ENCODE measurements at regions not wholly inside any gene's neighbourhood (a gene's known extent, or its start where the extent isn't known, plus 50 kb on each side); places are given as distances from the start of the nearest gene placed in this dataset.

DNA sequence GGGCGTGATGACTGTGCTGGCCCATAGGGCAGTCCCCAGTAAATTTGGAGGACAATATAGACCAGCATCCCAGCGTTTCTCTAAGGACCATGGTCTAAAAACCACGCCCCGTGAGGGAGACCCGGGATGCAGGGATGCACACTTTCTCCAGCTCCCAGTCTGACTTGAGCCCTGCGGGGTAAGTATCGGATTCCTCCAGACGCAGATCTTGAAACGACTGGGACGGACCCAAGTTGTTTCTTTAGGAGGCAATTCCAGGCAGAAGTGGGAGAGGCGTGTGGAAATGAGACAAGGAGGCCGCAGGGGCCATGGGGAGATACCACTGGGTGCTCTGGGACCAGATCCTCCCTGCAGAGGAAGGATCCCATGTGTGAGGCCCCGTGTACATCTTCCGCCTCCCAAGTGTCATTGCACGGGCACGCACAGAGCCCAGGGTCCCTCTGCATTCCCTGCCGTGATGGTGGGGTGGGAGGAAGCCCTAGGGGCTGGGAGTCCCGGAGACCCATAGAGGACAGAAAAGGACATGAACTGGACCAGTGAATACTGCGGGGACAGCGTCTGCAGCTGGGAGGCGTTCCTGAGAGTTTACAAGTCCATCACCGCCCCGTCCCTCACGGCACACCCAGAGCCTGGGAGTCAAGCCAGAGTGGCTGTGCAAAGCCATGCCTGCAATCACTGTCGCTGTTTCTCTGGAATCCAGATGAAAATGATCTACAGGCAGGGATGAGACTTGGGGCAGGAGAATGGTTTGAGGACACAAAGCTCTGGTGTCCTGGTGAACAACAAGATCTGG lies 522.9 kb downstream of the CDH26 start:
- peak; percentile 40 for DNase-seq (ENCODE audit: low spot score)

DNA sequence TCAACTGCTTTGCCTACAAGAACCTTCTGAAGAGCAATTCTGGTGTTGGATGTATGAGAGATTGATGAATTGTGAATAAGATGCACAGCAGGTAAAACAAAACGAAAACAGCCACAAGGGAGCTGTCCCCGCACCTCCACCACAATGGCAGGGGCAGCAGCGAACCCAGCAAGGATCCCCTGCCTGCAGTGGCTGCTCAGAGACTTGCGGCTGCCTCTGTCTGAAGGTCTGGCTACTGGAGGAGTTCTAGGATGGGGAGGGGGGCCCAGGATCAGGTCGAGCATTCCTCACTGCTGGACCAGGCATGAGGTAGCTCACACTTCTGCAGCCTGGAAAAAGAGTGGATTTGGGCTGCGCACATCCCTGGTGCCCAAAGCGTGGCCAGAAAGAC lies 523.5 kb downstream of the CDH26 start:
- DNase-seq (ENCODE audit: low spot score): no peak

DNA sequence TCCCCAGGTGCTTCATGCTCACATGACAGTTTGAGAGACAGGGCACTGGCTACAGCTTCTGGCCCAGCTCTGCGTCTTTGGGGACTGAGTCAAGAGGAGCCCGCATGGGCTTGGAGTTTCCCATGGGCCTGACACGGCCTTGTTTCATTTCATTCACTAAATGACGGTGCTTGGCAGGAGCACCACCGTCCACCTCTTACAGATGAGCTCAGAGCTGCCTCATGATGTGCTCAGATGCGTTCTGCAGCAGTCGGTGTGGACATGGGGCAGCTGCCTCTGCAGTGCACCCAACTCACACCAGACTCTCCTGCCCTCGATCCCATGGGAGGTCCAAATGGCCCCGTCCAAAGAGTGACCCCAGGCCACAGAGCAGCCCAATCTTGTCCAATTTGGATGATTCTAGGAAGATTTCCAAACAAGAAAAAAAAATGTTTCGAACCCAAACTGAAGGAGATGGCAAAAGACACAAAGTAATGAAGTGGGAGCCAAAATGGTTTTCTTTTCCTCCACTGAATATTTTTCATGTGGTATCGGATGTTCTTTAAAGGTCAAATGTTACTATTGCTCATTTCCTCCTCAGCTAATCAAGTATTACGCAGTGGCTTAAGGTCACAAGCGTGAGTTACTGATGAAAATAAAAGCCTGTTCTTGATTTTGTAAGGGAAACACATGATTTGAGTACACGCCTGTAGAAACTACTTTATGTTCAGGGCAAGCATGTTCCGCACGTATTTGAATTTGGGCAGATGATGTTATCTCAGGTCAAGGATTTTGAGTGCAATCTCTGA lies 524.2 kb downstream of the CDH26 start:
- peak; percentile 38 for DNase-seq (ENCODE audit: low spot score)

DNA sequence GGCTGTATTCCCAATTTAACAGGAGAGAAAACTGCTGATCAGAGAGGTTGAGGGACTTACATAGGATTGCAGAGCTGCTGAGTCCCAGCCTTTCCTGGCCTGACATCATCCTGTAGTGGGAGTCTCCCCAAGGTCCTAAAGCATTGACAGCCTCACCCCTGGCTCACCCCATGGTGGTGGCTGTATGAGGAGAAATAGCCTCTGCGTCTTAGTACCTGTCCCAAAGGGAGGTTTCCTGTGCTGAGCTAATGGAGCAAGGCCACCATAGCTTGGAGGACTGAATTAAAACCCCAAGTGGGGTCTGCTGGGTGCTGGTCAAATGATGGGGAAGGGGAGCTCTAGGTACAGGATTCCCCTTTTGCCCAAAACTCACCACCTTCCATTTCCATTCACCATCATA lies 525.1 kb downstream of the CDH26 start:
- DNase-seq (ENCODE audit: low spot score): peak; percentile 16

DNA sequence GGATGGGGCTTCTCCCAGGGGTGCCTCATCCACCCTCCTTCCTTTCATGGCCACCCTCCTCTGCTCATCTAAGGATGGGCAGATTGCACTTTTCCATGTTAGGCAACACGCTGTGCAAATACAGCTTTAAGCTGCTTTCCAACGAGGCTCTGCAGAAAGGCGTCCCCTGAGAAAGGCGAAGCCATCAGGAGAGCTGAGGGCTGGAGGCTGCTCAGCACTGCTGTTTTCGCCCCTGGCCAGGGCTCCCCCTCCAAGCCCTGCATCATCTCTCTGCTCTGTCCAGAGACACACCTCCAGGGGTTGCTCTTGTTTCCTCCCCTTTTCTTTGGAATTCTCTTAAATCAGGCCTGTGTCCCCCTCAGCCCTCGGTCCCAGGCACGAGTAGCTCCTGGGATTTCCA lies 526.1 kb downstream of the CDH26 start:
- DNase-seq (ENCODE audit: low spot score): peak; percentile 28

DNA sequence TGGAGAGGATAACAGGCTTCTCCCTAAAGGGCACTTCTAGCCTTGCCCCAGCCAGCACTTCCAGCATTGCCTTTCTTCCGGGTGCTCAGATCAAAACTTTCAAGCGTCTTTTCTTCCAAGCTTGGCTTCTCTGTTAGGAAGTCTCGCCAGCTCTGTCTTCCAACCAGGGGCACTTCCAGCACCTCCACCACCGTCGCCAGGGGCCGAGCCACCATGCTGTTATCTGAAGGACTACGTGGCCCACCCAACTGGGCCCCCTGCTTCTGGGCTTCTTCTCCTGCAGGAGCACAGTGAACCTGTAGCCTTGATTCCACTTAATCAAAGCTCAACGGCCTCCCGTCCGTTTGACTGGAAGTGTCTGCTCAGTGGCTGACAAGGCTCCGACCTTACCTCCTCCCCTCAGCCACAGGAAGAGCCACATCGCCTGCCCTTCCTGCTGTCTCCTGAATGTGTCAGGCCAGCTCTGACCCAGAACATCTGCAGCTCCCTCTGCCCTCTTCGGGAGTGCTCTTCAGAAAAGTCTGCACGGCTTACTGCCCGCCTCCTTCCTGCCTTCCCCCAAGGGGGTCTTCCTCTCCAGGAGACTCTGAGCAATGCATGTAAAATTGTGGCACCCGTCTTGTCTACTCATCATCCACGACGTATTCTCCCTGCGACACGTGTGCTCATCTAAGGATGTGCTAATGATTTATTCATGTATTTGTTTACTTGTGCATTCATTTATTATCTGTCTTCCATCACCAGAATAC lies 527.0 kb downstream of the CDH26 start:
- peak; percentile 29 for DNase-seq (ENCODE audit: low spot score)

DNA sequence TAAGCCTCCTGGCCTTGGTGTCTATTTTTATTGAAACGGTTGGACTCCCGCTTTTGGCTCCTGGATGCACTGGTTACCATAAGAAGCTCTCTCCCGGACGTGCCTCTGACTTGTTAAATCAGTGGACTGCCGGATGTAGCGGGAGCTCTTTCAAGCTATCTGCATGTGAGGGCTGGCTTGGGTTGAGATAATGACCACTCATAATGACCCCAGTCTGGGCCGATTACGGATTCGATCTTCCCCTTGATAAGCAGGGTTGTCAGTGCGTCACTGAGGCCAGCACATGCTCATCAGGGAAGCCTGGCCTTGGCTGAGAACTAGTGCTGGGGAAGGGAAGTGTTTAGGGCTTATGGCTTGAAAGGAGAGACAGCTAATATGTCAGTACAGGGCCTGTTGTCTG lies 528.1 kb downstream of the CDH26 start:
- DNase-seq (ENCODE audit: low spot score): peak; percentile 26

DNA sequence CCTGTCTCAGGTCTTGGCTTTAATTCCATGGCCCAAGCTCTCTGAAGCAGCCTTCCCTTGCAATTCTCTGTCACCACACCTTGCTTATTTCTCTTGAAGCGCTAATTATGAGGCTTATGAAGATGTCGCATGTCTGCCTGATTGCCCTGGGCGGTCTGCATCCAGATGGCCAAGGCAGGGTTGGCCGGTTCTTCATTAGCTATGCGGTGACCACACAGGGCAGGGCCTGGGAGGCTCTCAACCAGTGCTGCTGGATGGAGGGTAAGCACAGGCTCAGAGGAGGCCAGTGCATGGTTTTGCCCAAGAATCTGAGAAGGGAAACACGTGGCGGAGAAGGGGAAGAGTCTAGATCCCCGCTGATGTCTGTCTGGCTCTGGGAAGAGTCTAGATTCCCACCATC lies 528.7 kb downstream of the CDH26 start:
- DNase-seq (ENCODE audit: low spot score): no peak

DNA sequence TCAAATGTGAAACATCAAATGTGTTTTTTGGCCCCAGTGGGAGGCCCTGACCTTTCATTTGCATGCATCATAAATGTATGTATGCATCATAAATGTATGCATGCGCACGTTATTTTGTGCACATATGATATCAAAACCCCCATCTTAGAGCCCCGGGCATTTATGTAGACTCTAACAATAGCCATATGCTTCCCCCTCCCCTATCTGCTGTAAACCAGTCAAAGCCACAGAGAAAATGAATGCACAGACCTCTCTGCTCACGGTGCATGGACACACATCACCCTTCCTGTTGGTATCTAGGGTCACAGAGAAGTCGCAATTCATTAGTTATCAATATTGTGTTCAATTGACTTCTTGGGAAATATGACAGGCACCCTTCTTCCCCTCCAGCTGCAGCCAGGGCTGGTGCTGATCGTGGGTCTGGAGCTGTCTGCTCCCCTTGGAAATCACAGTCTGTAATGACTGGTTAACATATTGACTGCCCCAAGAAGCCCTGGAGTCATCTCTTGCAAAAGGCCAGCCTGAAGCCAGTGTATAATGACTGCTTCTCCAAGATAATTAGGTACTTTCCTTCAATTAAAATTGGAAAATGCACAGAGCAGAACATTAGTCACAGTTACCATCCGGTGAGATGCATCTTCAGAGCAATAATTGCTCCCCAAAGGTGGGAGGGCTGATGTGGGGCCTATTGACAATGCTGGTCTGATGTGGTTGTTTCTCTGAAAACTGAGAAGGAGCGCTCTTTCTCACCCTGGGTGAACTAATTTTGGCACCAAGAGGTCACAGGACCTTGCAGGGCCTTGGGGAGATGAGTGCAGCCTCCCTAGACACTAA lies 532.2 kb downstream of the CDH26 start:
- no peak for DNase-seq (ENCODE audit: low spot score)

DNA sequence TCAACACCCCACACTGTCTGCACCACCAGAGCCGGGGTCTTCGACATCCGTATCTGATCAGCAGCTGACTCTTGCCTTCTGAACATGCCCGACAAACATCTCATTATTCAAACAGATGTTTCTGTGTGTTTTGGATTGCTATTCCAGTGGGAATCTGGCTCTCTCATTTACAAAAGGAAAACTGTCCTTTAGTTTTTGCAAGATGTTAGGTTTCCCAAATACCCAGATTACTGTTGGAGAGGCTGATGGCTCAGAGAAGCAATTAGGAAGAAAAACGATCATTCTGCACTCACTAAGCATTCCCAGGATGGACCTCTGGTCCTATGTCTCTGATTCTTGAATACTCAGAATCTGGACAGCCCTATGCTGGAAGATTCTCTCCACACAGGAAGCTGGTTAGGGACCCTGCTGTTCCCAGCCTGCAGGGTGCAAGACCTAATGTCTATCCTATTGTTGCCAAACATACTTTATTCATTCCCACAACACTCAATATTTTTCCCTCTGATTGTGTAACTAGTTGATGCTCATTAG lies 532.9 kb downstream of the CDH26 start:
- no peak for DNase-seq (ENCODE audit: low spot score)

DNA sequence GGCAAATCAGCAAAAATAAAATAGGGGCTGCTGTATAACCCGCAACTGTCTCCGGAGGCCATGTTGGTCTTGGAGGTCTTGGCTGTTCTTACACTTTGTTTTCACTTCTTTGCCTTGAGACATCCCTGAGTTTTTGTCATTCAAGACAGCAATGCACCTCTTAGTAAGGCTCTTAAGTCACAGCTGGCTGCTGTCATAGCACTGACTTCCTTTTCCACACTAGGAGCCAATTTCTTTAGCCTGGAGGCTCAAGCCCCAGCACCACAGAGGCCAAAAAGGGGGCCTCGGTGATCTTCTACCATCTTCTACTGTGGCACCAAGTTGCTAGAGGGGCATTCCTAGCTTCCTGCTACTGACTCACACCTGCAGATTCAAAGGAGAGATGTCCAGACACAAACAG lies 536.3 kb downstream of the CDH26 start:
- DNase-seq (ENCODE audit: low spot score): peak; percentile 16

DNA sequence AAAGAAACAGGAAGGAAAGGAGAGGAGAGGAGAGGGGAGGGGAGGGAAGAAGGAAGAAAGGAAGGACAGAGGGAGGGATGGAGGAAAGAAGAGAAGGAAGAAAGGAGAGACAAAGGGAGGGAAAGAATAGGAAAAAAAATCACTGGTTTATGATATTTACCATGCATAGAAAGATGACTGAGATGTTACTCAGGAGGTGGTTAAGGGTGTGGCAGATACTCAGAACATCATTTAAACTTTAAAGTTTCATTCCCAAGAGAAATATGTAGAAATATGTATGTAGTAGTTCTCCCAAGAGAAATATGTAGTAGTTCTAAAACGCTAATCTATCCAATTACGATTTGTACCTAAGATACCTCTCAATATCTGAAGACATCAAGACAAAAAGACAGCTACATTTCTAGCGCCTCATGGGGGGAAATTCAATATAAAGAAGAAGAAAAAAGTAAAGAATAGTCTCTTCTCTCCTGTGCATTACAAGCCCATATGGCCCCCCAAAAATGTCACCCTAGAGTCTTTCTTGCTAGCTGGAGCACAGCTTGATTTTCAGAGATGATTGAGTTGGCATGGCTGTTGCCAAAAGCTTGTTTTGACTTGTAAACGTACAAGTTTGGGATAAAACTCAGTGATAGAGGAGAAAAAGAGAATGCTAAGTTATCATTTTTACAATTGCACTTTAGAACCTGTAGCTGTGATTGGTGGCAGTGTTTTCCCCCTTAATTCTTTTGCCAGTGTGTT lies 539.2 kb downstream of the CDH26 start:
- DNase-seq (ENCODE audit: low spot score): no peak

DNA sequence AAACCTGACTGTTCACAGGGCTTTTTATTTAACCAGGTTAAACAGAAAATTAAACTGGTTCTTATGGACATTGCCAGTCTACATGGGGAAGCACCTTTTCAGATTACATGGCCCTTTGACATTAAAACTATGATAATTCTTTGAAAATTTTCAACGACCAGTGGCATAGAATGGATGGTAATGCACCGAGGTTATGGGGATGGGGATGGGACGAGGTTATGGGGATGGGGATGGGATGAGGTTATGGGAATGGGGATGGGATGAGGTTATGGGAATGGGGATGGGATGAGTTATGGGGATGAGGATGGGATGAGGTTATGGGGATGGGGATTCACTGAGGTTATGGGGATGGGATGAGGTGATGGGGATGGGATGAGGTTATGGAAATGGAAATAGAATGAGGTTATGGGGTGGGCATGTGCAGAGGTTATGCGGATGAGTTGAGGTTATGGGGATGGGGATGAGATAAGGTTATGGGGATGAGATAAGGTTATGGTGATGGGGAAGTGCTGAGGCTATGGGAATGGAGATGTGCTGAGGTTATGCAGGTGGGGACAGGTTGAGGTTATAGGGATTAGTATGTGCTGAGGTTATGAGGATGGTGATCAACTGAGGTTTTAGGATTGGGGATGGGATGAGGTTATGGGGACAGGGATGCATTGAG lies 541.9 kb downstream of the CDH26 start:
- no peak for DNase-seq (ENCODE audit: low spot score)

DNA sequence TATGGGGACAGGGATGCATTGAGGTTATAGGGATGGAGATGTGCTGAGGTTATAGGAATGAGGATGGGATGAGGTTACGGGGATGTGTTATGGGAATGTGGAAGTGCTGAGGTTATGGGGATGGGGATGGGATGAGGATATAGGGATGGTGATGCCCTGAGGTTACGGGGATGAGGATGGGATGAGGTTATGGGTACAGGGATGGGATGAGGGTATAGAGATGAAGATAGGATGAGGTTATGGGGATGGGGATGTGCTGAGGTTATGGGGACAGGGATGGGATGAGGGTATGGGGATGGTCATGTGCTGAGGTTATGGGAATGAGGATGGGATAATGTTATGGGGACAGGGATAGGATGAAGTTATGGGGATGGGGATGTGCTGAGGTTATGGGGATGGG lies 542.8 kb downstream of the CDH26 start:
- no peak for DNase-seq (ENCODE audit: low spot score)

DNA sequence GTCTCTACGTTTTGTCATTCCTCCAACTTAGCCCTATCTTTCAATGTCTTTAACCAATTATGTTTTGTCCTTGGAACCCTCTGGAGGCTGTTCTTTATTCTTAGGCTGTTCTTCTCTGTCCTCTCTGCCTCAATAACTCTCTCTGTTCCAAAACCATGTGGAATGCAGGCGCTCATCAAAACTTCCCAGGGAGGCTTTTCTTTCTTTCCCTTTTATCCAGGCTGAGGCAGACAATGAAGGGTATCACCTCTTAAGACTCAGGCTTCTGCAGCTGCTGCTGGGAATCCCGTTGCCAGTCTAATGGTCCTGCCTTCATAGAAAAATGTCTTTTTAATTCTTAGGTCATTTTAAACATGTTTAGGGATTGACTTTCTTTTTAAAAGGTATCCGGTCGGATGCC lies 544.7 kb downstream of the CDH26 start:
- DNase-seq (ENCODE audit: low spot score): peak; percentile 32

DNA sequence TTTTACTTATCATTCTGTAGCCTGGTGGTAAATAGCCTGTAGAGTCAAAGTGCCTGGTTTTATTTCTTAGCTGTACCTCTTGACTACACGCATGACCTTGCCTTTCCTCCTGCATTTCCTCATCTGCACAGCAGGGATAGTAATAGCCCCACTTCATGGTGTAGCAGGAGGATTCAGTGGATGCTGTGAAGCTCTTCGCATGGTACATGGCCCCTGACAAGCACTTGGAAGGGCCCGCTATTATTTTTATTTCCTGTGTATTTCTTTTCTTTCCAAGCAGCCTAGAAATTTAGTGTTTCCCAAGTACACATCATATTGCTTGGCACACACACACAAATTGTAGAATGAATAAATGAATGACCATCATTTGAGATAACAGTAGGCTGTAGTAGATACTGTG lies 547.2 kb downstream of the CDH26 start:
- DNase-seq (ENCODE audit: low spot score): peak; percentile 25

DNA sequence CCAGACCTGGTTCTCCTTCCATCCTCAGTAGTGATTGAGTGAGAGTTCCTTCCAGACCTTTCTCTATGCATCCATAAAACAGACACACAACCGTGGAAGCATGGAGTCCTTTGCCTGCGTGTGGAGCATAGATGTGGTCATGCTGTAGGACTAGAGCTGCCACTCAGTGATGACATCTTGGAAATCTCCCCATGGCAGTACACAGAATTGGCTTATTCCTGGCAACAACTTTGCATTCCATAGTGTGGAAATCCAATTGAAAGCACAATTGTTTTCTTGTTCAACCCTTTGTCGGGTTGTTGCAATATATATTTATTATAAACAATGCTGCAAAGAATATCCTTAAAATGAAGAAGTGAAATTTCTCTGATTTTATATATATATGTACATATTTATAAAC lies 547.8 kb downstream of the CDH26 start:
- peak; percentile 20 for DNase-seq (ENCODE audit: low spot score)

DNA sequence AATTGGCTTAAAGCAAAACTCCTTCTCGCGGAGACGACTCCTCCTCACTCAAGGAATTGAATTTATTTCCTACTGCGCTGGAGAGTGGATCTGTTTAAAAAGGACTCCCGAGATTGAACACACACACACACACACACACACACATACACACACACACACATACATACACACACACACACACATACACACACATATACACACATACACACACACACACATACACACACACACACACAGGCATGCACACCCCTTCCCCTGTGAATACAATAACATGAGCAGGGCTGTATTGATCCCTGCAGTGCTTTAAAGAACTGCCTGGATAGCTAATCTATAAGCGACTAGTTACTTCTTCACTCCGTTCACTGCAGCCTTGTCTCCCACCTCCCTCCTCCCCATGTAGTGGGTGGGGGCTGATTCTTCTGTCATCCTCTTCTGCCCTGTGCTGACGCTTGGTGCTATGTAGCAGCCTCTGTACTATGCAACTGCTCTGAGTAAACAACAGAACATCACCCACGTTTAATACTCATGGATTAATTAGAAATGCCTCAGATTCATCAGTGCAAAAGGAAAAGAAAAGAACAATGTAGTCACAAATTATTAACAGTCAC lies 549.0 kb downstream of the CDH26 start:
- DNase-seq (ENCODE audit: low spot score): peak; percentile 37

DNA sequence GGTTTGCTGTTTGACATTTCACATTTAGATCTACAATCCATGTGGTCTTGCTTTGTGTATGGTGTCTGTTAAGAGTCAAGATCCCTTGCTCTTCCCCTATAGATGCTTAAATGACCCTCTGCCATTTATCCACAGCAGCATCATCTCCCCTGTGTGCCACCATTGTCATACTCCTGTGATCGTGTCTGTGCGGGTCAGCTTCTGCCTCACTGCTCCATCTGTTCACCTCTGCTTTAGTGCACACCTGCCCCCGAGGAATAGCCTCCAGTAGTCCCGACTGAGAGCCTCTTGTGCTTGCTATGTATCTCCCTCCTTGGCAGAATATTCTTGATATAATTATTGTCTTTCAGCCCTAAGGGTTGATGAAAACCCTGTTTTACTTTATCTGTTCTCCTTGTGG lies 551.2 kb downstream of the CDH26 start:
- DNase-seq (ENCODE audit: low spot score): peak; percentile 24

DNA sequence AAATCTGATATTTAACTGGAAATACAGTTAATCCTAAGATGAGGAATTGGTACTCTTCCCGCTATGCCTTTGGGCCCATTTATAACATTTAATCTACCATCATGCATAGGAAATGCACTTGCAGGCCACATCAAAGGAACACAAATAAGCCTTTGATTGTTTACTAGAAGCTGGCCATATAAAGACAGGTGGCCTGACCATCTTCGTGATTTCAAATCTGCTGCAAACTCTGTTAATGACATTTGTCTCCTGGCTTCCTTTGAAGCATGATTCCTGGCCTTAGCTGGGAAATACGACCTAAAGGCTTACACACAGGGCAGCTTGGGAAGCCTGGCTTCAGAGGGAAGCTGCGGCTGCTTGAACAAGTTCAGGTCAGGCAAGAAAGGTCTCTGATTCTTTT lies 552.1 kb downstream of the CDH26 start:
- no peak for DNase-seq (ENCODE audit: low spot score)

Data from ecto neural progenitor cell (in vitro differentiated cells).